Activated CD4-positive, alpha-beta T cell treated with anti-CD3 and anti-CD28 coated beads, Interleukin-2, Interleukin-4, amounts not matched to agents 100 ng/mL and 50 ng/mL, durations not matched to agents 16 hours and 8 hours (primary cell): ENCODE measurements at regions not wholly inside any gene's neighbourhood (a gene's known extent, or its start where the extent isn't known, plus 50 kb on each side); places are given as distances from the start of the nearest gene placed in this dataset.

Experiments
- DNase-seq: peaks from one replicate; pipeline ENCODE4 v3.0.0-alpha.2; 2020; ENCODE audit warnings: low spot score

- DNase-seq: no peak
Observed at GRCh38 chr3:22996920-22997571, 206.1 kb upstream of the UBE2E2 start.

GRCh38 chr3:23000371-23000770, 202.8 kb upstream of the UBE2E2 start:
- no peak for DNase-seq

GRCh38 chr3:23002151-23002550, 201.0 kb upstream of the UBE2E2 start:
- DNase-seq: no peak

- DNase-seq: no peak
Observed at GRCh38 chr3:23002836-23003732, 200.0 kb upstream of the UBE2E2 start.

GRCh38 chr3:23003733-23004046, 199.4 kb upstream of the UBE2E2 start:
- DNase-seq: no peak

GRCh38 chr3:23004971-23005370, 198.2 kb upstream of the UBE2E2 start:
- DNase-seq: no peak

GRCh38 chr3:23017801-23018200, 185.3 kb upstream of the UBE2E2 start:
- DNase-seq: no peak

GRCh38 chr3:23019596-23020300, 183.4 kb upstream of the UBE2E2 start:
- no peak for DNase-seq

GRCh38 chr3:23028294-23028693, 174.8 kb upstream of the UBE2E2 start:
- no peak for DNase-seq

- no peak for DNase-seq
Observed at GRCh38 chr3:23029001-23029400, 174.1 kb upstream of the UBE2E2 start.

GRCh38 chr3:23035927-23036640, 167.0 kb upstream of the UBE2E2 start:
- DNase-seq: no peak

- no peak for DNase-seq
Observed at GRCh38 chr3:23036728-23037127, 166.4 kb upstream of the UBE2E2 start.

GRCh38 chr3:23038471-23038870, 164.7 kb upstream of the UBE2E2 start:
- no peak for DNase-seq

GRCh38 chr3:23041918-23042696, 161.0 kb upstream of the UBE2E2 start:
- no peak for DNase-seq

GRCh38 chr3:23044463-23044862, 158.7 kb upstream of the UBE2E2 start:
- no peak for DNase-seq

GRCh38 chr3:23046536-23046935, 156.6 kb upstream of the UBE2E2 start:
- no peak for DNase-seq

- no peak for DNase-seq
Observed at GRCh38 chr3:23051240-23052140, 151.6 kb upstream of the UBE2E2 start.

GRCh38 chr3:23052208-23052607, 150.9 kb upstream of the UBE2E2 start:
- DNase-seq: no peak

- DNase-seq: no peak
Observed at GRCh38 chr3:23052620-23053019, 150.5 kb upstream of the UBE2E2 start.

GRCh38 chr3:23055733-23056376, 147.3 kb upstream of the UBE2E2 start:
- no peak for DNase-seq
